Osteoblast (primary cell): ENCODE measurements at regions not wholly inside any gene's neighbourhood (a gene's known extent, or its start where the extent isn't known, plus 50 kb on each side); places are given as distances from the start of the nearest gene placed in this dataset.

Source experiments
- DNase-seq: peaks from one replicate; pipeline ENCODE4 v3.0.0; 2011; ENCODE audit warnings: low spot score, mixed read lengths; ENCODE audit not compliant: insufficient read length; ENCODE audit errors: missing footprints
- H2AFZ ChIP-seq: 2 replicates; pipeline ENCODE4 v1.6.0; 2011; ENCODE audit warnings: mild to moderate bottlenecking, low read length
- H3K27ac ChIP-seq: 2 replicates; pipeline ENCODE4 v1.5.1; 2011; ENCODE audit warnings: mild to moderate bottlenecking, low read depth, low read length, moderate library complexity
- H3K27me3 ChIP-seq: 2 replicates; pipeline ENCODE4 v1.6.0; 2012; ENCODE audit warnings: mild to moderate bottlenecking, control low read depth, inconsistent platforms, low read length, moderate library complexity; ENCODE audit not compliant: insufficient read depth
- H3K36me3 ChIP-seq: 2 replicates; pipeline ENCODE4 v1.5.1; 2011; ENCODE audit warnings: mild to moderate bottlenecking, low read length, control low read depth, moderate library complexity; ENCODE audit not compliant: insufficient read depth
- H3K4me1 ChIP-seq: 2 replicates; pipeline ENCODE4 v1.5.1; 2011; ENCODE audit warnings: mild to moderate bottlenecking, low read length, control low read depth, moderate library complexity; ENCODE audit not compliant: insufficient read depth
- H3K4me2 ChIP-seq: 2 replicates; pipeline ENCODE4 v1.6.0; 2011; ENCODE audit warnings: mild to moderate bottlenecking, low read length; ENCODE audit not compliant: insufficient read depth
- H3K4me3 ChIP-seq: fragments of 200-600 bp; sonication (generic); 3 replicates; pipeline ENCODE4 v1.5.1; 2012; ENCODE audit warnings: mild to moderate bottlenecking, low read length, inconsistent platforms; ENCODE audit not compliant: insufficient read depth
- H3K79me2 ChIP-seq: 2 replicates; pipeline ENCODE4 v1.6.0; 2012; ENCODE audit warnings: mild to moderate bottlenecking, low read length, control low read depth, inconsistent platforms; ENCODE audit not compliant: insufficient read depth
- H3K9me3 ChIP-seq: 2 replicates; pipeline ENCODE4 v1.5.1; 2011; ENCODE audit warnings: low read depth, low read length, control low read depth
- H4K20me1 ChIP-seq: 2 replicates; pipeline ENCODE4 v1.6.0; 2012; ENCODE audit warnings: mild to moderate bottlenecking, low read length, control low read depth; ENCODE audit not compliant: insufficient read depth
- TF ChIP-seq, protein P1 (sequence below): IDR thresholded peaks from 2 replicates; pipeline ENCODE4 v1.5.1; 2011; ENCODE audit warnings: mild to moderate bottlenecking, low read depth, low read length, moderate library complexity; ENCODE audit errors: extremely low read depth

DNA sequence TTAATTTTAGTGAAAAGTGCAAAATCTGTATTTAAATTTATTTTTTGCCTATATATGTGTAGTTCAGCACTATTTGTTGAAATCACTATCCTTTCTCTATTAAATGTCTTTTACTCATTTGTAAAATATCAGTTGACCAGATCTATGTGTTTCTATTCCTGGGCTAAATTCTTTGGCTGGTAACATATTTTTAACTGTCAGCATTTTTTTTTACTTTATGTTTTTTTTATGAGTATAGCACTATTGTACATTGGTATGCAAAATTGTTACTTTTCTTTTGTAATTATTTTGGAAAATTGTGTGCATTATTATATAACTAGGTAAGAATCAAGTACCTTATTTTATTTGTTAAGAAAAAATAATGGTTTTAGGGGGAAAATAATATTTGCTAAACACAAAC, 582.8 kb upstream of the ADGRB3 start:
- Histone ChIP-seq H3K79me2 (no peaks in the 10 kb centered on the region), H3K4me2 (no peak overlapping the region), H3K4me3 (no peak overlapping the region), H2AFZ (no peak overlapping the region), H3K27ac (no peak overlapping the region), H3K27me3 (no peaks in the 10 kb centered on the region), H3K36me3 (no peaks in the 10 kb centered on the region), H3K4me1 (no peaks in the 10 kb centered on the region), H3K9me3 (no peaks in the 10 kb centered on the region), H4K20me1 (no peaks in the 10 kb centered on the region)
- TF ChIP-seq, protein P1, sequence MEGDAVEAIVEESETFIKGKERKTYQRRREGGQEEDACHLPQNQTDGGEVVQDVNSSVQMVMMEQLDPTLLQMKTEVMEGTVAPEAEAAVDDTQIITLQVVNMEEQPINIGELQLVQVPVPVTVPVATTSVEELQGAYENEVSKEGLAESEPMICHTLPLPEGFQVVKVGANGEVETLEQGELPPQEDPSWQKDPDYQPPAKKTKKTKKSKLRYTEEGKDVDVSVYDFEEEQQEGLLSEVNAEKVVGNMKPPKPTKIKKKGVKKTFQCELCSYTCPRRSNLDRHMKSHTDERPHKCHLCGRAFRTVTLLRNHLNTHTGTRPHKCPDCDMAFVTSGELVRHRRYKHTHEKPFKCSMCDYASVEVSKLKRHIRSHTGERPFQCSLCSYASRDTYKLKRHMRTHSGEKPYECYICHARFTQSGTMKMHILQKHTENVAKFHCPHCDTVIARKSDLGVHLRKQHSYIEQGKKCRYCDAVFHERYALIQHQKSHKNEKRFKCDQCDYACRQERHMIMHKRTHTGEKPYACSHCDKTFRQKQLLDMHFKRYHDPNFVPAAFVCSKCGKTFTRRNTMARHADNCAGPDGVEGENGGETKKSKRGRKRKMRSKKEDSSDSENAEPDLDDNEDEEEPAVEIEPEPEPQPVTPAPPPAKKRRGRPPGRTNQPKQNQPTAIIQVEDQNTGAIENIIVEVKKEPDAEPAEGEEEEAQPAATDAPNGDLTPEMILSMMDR, result no peak
- DNase-seq, result no peak

GRCh38 chr6:68049562-68049961, 585.5 kb upstream of the ADGRB3 start:
- H3K27me3 ChIP-seq, result no peaks in the 10 kb centered on the region
- H3K27ac ChIP-seq, result no peak overlapping the region
- no peak overlapping the region for H3K4me2 ChIP-seq
- H3K79me2 ChIP-seq, result no peaks in the 10 kb centered on the region
- H3K36me3 ChIP-seq, result no peaks in the 10 kb centered on the region
- no peaks in the 10 kb centered on the region for H3K4me1 ChIP-seq
- no peak overlapping the region for H2AFZ ChIP-seq
- DNase-seq, result no peak
- H4K20me1 ChIP-seq, result no peaks in the 10 kb centered on the region
- H3K4me3 ChIP-seq, result no peak overlapping the region
- TF ChIP-seq, protein P1, result no peak
- no peaks in the 10 kb centered on the region for H3K9me3 ChIP-seq

- Histone ChIP-seq H3K4me2 (no peak overlapping the region), H3K4me3 (no peak overlapping the region), H4K20me1 (no peaks in the 10 kb centered on the region), H3K27ac (no peak overlapping the region), H3K9me3 (no peaks in the 10 kb centered on the region), H3K79me2 (no peaks in the 10 kb centered on the region), H3K4me1 (no peaks in the 10 kb centered on the region), H3K27me3 (no peaks in the 10 kb centered on the region), H3K36me3 (no peaks in the 10 kb centered on the region), H2AFZ (no peak overlapping the region)
- no peak for DNase-seq
- TF ChIP-seq, protein P1, result no peak
Measured at GRCh38 chr6:68046756-68047155, 588.3 kb upstream of the ADGRB3 start.

- H3K79me2 ChIP-seq, result no peaks in the 10 kb centered on the region
- H3K36me3 ChIP-seq, result no peaks in the 10 kb centered on the region
- H3K4me3 ChIP-seq, result no peak overlapping the region
- H3K27me3 ChIP-seq, result no peaks in the 10 kb centered on the region
- TF ChIP-seq, protein P1, result no peak
- no peaks in the 10 kb centered on the region for H4K20me1 ChIP-seq
- H3K9me3 ChIP-seq, result no peaks in the 10 kb centered on the region
- no peak overlapping the region for H2AFZ ChIP-seq
- H3K4me1 ChIP-seq, result no peaks in the 10 kb centered on the region
- H3K27ac ChIP-seq, result no peak overlapping the region
- H3K4me2 ChIP-seq, result no peak overlapping the region
- no peak for DNase-seq
Measured at GRCh38 chr6:68046302-68046701, 588.8 kb upstream of the ADGRB3 start.
